ENCODE measurements at regions not wholly inside any gene's neighbourhood (a gene's known extent, or its start where the extent isn't known, plus 50 kb on each side); places are given as distances from the start of the nearest gene placed in this dataset.
"Not testable (repeated sequence)": the region's sequence is repeated elsewhere in the genome, so short reads cannot be mapped to it uniquely, and the experiment has no call there.

DNA sequence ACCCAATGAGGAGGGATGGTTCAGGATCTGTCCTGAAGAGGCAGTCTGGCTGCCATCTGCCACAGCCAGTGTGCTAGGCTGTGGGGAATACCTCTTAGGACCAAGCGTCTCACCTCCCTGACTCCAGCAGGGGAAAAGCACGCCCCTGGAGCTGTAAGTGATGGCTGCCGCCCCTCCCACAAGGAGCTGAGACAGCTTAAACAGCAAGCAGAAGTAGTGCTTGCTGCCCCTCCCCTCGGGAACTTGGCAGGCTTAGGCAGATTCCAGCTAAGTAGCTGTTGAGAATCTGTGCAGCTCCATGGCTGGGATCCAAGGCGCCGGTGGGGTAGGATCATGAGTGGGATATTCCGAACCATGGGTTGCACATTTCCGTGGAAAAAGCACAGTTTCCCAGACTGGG, 360.4 kb upstream of the MDGA2 start:
- Histone ChIP-seq H3K9me2 (ENCODE audit: low read depth, low read length) (no peaks in the 10 kb centered on the region), H3K9me3 (ENCODE audit: low read length) (no peaks in the 10 kb centered on the region; the same call in 1 of the 2 replicates), H3K4me1 (ENCODE audit: insufficient read depth, low read length, severe bottlenecking) (peaks cover 6% of the 10 kb centered on the region), H3F3A (ENCODE audit: insufficient read depth, low read length) (no peaks in the 10 kb centered on the region), H3K4me3 (ENCODE audit: low read depth, low read length, poor library complexity, severe bottlenecking) (no peak overlapping the region), H3K79me2 (ENCODE audit: insufficient read depth, low read length) (no peaks in the 10 kb centered on the region), H4K20me1 (ENCODE audit: insufficient read depth, low read length) (no peaks in the 10 kb centered on the region), H2AFZ (ENCODE audit: low read length) (no peak overlapping the region), H3K36me3 (ENCODE audit: insufficient read depth, low read length) (no peaks in the 10 kb centered on the region), H3K27ac (ENCODE audit: low read depth, low read length, poor library complexity, severe bottlenecking) (no peak overlapping the region), H3K27me3 (ENCODE audit: insufficient read depth, low read length) (no peaks in the 10 kb centered on the region), H3K9ac (ENCODE audit: low read length) (no peak overlapping the region), H3K4me2 (ENCODE audit: low read length) (no peak overlapping the region)
- TF ChIP-seq CTCF (IDR thresholded peaks at IDR 0.05; ENCODE audit: low read length) (no peak), EZH2 (IDR thresholded peaks at IDR 0.05; ENCODE audit: borderline replicate concordance, low read length) (no peak)

DNA sequence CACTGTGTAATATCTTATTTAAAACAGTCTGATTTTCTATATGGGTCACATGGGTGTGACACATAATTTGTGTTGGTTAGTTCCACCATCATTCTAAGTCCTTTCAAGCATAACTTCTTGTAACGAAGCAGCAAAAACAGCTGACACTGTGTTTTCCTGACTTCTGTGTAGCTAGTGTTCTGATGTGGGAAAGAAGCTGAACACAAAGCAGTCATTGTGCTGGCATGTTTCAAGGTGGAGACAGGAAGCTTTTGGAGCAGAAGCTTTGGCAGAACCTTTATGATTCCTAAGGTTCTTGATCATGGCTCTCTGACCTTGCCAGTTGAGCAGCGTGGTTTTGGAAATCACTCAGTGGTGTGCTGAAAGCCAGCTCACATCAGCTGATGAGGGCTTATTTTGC, 351.7 kb upstream of the MDGA2 start:
- H3K4me1 ChIP-seq (ENCODE audit: insufficient read depth, low read length, severe bottlenecking): peaks cover 7% of the 10 kb centered on the region
- no peak for TF ChIP-seq CTCF (IDR thresholded peaks at IDR 0.05; ENCODE audit: low read length)
- TF ChIP-seq EZH2 (IDR thresholded peaks at IDR 0.05; ENCODE audit: borderline replicate concordance, low read length): no peak
- no peaks in the 10 kb centered on the region for H3K27me3 ChIP-seq (ENCODE audit: insufficient read depth, low read length)
- H3K9ac ChIP-seq (ENCODE audit: low read length): no peak overlapping the region
- H3K27ac ChIP-seq (ENCODE audit: low read depth, low read length, poor library complexity, severe bottlenecking): no peak overlapping the region
- no peaks in the 10 kb centered on the region for H3K9me2 ChIP-seq (ENCODE audit: low read depth, low read length)
- H3F3A ChIP-seq (ENCODE audit: insufficient read depth, low read length): no peaks in the 10 kb centered on the region; the same call in 1 of the 2 replicates
- no peaks in the 10 kb centered on the region; the same call in 1 of the 2 replicates for H3K9me3 ChIP-seq (ENCODE audit: low read length)
- H3K79me2 ChIP-seq (ENCODE audit: insufficient read depth, low read length): no peaks in the 10 kb centered on the region
- H3K36me3 ChIP-seq (ENCODE audit: insufficient read depth, low read length): no peaks in the 10 kb centered on the region
- H3K4me2 ChIP-seq (ENCODE audit: low read length): no peak overlapping the region
- H3K4me3 ChIP-seq (ENCODE audit: low read depth, low read length, poor library complexity, severe bottlenecking): no peak overlapping the region
- H4K20me1 ChIP-seq (ENCODE audit: insufficient read depth, low read length): no peaks in the 10 kb centered on the region
- no peak overlapping the region for H2AFZ ChIP-seq (ENCODE audit: low read length)

DNA sequence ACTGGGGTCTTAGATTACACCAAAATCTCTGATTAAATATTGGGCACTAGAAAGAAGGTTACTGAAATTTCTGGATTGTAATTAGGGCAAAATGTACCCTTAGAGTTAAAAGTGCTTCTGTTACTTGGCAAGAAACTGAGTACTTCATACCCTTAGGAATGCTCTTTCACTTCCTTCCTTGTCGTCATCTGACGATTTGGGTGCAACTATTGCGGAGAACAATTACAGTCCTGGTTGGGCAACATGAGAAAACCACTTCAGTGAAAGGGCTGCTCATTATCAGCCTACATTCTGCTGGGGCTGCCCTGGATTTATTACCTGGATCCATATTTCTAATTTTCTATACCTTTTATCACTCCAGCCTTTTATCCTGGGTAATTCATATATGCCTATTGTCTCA, 348.5 kb upstream of the MDGA2 start:
- peaks cover 17% of the 10 kb centered on the region for H3K4me1 ChIP-seq (ENCODE audit: insufficient read depth, low read length, severe bottlenecking)
- H3K9me3 ChIP-seq (ENCODE audit: low read length): no peaks in the 10 kb centered on the region
- H2AFZ ChIP-seq (ENCODE audit: low read length): 0 out of 2 replicates have a peak overlapping the region, but pooled peaks have one; percentile 27
- no peaks in the 10 kb centered on the region for H3K27me3 ChIP-seq (ENCODE audit: insufficient read depth, low read length)
- no peaks in the 10 kb centered on the region for H3K36me3 ChIP-seq (ENCODE audit: insufficient read depth, low read length)
- H3K27ac ChIP-seq (ENCODE audit: low read depth, low read length, poor library complexity, severe bottlenecking): no peak overlapping the region
- no peaks in the 10 kb centered on the region; the same call in 1 of the 2 replicates for H3F3A ChIP-seq (ENCODE audit: insufficient read depth, low read length)
- TF ChIP-seq CTCF (IDR thresholded peaks at IDR 0.05; ENCODE audit: low read length) (no peak), EZH2 (IDR thresholded peaks at IDR 0.05; ENCODE audit: borderline replicate concordance, low read length) (no peak)
- H3K4me2 ChIP-seq (ENCODE audit: low read length): no peak overlapping the region
- no peaks in the 10 kb centered on the region for H4K20me1 ChIP-seq (ENCODE audit: insufficient read depth, low read length)
- H3K9me2 ChIP-seq (ENCODE audit: low read depth, low read length): no peaks in the 10 kb centered on the region
- H3K9ac ChIP-seq (ENCODE audit: low read length): no peak overlapping the region
- no peak overlapping the region for H3K4me3 ChIP-seq (ENCODE audit: low read depth, low read length, poor library complexity, severe bottlenecking)
- no peaks in the 10 kb centered on the region for H3K79me2 ChIP-seq (ENCODE audit: insufficient read depth, low read length)

DNA sequence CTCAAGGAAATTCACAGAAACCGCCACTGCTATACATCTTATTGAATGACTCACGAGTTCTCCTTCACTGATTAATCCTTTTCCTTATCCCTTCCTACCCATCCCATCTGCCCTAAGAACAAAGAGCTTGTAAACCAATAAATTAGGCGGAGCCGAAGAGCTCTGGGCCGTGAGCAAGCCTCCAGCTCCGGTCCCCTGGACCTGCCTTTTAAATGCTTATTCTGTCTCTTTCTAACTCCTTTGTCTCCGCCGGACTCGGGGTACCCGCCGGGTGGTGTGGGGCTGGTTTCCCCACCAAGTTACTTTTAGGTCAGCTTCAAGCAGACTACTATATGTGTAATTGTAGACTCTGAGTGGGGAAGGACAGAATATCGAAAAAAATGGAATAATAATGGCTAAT, 336.1 kb upstream of the MDGA2 start:
- H3K79me2 ChIP-seq (ENCODE audit: insufficient read depth, low read length); H3K27me3 ChIP-seq (ENCODE audit: insufficient read depth, low read length); H3K27ac ChIP-seq (ENCODE audit: low read depth, low read length, poor library complexity, severe bottlenecking); H3K9ac ChIP-seq (ENCODE audit: low read length); H2AFZ ChIP-seq (ENCODE audit: low read length); H3K9me2 ChIP-seq (ENCODE audit: low read depth, low read length); H3K4me3 ChIP-seq (ENCODE audit: low read depth, low read length, poor library complexity, severe bottlenecking); H3K36me3 ChIP-seq (ENCODE audit: insufficient read depth, low read length); H3K9me3 ChIP-seq (ENCODE audit: low read length); H4K20me1 ChIP-seq (ENCODE audit: insufficient read depth, low read length); H3F3A ChIP-seq (ENCODE audit: insufficient read depth, low read length); H3K4me2 ChIP-seq (ENCODE audit: low read length): not testable (repeated sequence)
- H3K4me1 ChIP-seq (ENCODE audit: insufficient read depth, low read length, severe bottlenecking): peaks cover 12% of the 10 kb centered on the region
